NCI-H2029 treated with DMSO at 0.1 percent for 48 hours (cell line): ENCODE measurements at regions not wholly inside any gene's neighbourhood (a gene's known extent, or its start where the extent isn't known, plus 50 kb on each side); places are given as distances from the start of the nearest gene placed in this dataset.
A peak's percentile ranks its signal among the peaks of the same experiment; 100 is the strongest.

ENCODE experiments used
- DNase-seq: peaks from one replicate; lab custom pipeline; 2025; lab: John Stamatoyannopoulos, UW

DNA sequence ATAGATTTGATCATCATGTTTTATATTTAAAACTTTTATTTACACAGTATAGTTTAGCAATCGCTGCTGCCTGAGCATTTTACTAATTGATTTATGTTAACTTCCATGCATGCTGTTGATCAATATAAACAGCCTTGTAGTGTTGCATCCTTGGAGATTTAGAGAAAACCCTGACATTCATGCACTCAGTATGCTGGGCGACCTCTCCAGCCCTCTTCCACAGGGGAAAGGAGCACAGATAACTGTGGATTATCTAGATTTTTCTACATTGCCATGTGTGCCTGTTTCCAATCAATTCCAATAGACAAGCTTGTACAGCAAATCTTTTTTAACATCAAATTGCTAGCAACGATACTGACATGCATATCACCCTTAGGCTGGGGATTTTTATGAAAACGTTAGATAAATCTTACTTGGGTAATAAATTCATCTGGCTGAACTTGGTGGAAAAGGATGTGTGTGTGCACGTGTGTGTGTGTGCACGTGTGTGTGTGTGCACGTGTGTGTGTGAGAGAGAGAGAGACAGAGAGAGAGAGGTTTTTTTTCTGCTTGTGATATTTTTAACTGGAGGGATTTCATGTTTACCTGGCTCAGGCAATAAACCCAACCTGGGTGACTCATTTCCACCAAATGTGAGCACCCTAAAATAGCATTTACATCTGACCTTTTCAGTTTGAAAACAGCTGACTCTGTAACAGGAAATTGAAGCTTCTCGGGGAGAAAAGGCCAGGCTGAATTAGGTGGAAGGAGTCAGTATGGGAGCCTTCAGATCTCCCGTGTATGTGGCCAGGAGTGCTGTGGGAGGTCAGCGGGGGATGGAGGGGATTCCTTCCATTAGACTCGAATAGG is 339.8 kb downstream of the PRDM2 start:
- no peak for DNase-seq

DNA sequence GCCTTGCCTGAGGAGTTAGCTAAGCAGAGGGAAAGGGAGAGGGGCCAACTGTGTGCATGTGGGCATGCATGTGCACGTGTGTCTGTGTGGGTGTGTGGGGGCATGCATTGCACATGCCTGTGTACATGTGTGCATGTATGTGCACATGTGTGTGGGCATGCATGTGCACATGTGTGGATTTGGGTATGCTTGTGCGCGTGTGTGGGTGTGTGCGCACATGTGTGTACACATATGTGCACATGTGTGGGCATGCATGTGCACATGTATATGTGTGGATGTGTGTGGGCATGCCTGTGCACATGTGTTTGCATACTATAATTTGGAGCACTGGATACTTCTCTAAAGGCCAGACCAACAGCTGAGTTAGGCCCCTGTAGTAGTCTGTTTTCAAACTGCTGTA is 350.0 kb downstream of the PRDM2 start:
- DNase-seq = no peak

DNA sequence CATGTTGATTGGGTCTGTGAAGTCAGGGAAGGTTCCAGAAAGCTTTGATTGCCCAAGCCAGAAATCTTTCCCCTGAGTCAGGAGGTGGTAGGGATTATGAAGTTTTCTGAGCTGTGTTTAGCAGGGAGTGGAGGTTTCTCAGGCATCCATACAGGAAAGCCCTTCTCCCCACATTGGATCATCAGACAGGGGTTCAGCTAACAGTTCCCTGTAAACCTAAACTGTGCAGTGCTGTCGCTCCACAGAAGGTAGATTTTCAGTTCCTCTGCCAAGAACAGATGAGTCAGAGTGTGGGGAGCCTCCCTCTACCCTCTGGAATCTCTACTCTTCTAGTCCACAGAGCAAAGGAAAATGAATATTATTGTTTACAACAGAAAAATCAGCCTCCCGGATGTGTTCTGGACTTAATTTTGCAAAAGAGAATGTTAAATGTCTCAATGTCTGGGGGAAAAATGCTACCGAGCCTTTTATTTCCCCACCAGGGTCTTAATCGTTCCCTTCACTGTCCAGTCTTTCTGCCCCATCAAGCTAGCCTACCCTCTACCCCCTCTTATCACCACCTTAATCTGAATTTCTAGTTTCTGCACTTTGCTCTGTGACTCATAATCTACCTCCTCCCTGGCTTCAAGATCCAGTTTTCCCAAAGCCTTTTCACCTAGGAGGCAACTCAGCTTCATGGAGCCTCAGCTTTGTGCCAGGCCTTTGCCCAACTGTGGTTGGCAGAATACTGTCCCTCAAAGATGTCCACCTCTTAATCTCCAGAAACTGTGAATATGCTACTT is 355.6 kb downstream of the PRDM2 start:
- no peak for DNase-seq

DNA sequence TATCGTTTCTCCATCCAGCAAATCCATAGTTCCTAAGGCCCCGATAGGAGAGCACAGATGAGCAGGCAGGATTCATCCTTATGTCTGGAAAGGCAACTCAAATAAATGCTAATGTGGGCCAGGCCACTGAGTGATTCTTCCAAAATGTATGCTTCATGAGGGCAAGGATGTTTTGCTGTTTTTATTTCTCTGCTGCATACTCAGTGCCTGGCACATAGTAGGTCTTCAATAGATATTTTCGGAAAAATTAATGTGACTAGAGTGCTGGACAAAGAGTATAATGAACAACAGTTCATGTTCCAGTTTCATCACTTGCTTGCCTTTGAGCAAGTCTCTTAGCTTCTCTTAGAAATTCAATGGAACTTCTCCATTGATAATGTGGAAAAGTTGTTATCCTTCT is 357.7 kb downstream of the PRDM2 start:
- DNase-seq = no peak

DNA sequence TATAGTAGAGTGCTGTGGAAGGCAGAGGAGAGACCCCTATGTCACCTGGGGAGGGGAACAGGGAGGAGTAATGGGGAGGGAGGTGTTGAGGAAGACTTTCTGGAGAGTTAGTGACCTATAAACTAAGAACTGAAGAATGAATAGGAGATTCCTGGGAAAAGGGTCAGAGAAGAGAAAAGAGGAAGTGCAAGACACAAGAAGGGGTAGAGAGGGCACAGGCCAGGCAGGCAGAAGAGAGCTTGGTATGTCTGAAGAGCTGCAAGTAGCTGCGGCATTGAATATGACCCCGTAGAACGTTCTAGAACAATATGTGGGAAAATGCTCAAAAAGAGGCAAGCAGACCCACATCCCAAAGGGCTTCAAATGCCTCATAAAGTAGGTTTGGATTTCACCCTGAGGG is 361.2 kb downstream of the PRDM2 start:
- DNase-seq = no peak

DNA sequence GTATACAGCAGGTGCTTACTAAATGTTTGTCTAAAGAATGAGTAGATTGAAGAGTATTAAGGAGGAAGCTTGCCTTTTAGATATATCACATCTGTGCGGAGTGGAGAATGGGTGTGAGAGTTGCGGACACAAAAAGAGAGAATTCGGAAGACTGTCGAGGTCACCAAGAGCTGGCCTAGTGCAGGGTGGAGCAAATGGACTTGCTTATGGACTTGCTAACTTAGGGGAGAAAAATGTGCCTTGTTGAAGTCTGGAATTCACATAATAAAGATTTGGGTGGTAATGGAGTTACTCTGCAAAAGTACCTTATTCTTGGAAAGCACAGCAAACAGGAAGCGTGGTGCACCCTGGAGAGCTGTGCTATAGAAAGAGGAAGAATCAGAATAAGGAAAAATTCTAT is 361.7 kb downstream of the PRDM2 start:
- no peak for DNase-seq

DNA sequence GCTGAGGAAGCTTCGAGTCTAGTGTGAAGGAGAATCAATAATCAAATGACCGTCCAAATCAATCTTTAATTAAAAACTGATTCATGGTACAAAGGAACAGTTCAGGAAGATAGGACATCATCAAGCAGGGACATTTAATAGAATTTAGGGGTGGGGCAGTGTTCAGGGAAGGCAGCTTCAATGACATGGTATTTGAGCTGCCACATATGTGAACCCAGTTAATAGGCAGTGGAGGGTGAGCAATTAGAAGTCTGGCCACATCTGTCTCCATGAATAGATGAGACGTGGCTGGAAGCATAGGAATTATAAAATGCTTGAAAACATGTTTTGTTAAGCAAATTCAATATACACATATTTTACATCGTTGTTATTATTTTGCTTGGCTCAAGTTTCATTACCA is 362.7 kb downstream of the PRDM2 start:
- no peak for DNase-seq

DNA sequence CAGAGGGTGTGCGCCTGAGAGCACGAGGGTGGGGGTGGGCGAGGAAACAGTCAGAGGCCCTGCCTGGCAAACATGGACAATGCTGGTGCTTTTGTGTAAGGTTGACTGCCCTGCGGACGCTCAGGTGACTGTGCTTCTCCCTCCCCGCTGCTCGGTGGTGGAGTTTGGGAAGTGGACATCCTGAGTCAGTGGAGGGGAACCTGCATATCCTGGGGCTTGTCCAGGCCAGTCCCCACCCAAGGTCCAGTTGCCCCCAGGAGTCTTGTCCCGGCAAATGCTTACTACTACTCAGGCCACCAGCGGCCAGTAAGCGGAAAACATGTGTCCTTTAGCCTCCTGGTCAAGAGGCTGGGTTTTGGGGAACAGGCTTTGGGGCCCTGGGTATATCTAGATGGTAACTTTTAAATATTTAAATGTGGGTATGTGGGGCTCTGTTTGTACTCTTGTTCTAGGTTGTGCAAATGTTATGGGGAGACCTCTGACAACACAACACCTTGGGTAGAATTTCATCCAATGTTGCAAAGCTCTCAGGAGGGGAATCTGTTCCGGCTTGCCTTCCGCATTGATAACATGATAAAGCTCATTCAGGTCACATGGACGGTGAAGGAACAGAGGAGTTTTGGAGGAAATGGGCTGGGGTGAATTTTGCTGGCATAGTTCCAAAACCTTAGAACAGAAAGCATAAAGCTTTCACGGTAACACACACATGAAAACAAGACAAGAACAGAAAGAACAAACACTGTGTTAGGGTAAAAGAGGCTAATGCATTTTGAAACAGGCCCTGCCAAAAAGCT is 364.9 kb downstream of the PRDM2 start:
- no peak for DNase-seq

DNA sequence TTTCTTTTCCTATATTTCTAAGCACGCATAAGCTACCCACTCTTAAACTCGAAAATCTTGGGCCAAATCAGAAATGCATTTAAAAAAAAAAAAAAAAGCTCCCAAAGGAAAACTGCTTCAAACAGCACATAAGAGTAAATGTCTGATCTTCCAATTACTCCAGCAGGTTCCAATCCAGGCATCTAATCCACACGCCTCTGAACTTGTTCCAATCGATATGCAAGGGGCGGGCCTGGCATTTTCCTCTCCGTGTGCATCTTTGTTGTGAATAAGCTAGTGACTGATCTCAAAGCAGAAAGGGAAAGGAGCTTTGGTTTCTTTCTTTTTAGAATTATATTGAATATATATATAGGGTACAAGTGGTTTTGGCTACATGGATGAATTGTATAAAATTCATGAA is 365.5 kb downstream of the PRDM2 start:
- no peak for DNase-seq

DNA sequence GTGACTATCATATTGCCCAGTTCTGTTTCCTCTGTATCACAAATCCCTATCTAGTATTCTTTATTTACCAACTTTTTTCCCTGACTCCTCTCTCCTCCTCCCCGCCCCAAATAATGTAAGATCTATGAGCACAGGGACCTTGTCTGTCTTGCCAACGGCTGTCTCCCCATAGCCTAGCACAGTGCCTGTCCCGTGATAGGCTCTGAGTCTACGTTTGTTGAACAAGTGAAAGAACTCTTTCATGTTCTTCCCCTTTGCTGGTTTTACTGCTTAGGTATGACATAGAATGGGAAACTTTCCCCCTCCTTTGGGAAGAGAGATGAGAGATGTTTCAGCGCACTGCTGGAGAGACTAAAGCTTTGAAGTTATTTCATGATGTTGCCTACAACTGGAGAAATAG is 367.0 kb downstream of the PRDM2 start:
- no peak for DNase-seq

DNA sequence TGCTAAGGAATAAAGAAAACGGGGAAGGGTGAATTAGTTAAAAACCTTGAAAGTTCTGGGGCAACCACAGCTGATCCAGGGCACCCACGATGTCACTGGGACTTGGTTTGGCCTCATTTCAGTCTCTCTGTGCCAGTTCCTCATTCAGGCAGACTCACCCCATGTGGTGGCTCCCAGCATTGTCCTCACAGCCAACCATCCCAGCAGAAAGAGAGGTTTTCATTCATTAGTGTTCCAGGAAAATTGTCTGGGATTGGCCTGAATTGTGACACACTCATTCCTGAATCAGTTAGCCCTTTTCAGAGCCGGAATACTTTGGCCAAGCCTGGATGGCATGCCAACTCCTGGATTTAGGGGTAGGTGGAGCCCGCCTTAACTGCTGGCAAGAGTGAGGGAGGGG is 367.7 kb downstream of the PRDM2 start:
- no peak for DNase-seq

DNA sequence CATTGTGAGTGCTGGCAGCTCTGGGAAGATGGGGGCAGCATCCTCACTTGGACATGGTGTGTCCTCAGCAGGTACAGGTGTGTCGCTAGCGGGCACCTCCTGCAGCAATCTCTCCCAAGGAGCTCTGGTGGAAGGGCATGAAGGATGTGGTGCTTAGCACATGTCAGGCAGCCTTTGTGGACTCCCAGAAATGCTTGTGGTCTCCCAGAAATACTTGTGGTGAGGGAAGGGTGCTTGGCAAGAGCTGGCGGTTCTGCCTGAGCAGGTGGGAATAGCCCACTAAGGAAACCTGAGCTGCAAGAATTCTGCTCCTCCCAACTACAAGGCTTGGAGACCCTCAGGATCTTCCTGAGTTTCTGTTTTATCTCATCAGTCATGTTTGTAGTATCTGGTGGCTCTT is 371.6 kb downstream of the PRDM2 start:
- no peak for DNase-seq

DNA sequence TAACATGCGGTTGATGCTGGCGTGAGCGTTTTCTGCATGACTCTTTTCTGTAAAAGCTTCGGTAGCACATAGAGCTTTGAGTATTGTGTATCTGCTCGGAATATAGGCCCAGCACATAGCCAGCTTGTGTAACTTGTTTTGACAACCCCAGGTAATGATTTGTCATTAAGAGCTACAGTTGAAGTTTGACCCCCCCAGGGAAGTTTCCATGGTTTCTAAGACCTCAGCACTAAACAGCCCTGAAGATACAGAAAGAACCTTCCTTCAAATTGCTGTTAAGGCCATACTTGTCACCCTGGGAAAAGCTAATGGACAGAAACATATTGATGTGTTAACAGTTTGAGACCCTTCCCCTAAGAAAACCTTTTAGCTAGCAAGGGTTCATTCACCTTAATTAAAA is 380.7 kb downstream of the PRDM2 start:
- no peak for DNase-seq

DNA sequence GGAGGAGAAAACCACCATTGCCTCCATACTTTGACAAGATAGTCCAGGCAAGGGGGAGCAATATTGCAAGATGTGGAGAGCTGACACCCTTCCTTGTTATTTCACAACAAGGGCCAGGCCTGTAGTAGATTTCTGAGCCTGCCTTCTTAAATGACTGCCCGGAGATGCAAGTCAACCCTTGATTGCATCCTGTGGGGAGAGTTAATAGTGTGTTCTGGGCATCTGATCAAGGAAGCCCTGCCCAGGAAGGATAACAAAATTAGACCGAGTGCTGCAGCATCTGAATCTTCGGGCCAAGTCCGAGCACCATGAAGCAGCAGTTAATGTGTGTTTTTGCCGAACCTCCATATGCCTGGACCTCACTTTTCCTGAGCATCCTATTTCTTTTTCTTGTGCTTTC is 382.3 kb downstream of the PRDM2 start:
- DNase-seq = no peak

DNA sequence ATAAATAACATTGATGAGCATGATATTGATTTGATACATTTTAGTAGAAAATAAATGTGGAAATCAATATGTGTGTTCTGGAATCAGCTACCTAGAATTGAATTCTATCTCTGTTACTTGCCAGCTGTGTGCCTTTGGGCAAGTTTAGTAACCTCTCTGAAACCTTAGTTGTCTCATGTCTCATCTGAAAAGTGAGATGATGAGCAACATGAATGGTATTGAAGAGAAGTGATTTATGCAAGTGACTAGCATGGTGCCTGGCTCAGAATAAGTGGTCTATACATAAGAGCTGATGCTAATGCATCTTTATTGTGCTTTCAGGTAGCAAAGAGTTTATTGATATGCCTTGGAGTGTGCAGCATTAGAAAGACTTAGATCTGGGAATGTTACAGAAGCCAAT is 383.3 kb downstream of the PRDM2 start:
- no peak for DNase-seq

DNA sequence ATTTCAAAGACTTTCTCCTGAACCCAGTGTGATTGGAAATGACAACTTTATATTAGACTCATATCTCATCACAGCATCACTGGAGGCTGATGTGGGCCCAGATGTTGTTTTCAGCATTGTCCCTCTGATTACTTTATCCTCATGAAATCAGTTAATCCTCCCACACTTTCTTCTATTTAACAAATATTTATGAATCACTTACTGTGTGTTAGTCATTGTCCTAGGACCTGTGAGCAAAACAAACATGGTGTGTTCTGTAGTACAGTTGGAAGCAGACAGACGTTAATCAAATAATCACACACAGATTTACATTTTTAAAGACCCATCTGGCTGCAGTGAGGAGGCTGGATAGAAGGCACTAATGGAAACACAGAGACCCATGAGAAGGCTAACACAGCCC is 383.7 kb downstream of the PRDM2 start:
- DNase-seq = no peak

DNA sequence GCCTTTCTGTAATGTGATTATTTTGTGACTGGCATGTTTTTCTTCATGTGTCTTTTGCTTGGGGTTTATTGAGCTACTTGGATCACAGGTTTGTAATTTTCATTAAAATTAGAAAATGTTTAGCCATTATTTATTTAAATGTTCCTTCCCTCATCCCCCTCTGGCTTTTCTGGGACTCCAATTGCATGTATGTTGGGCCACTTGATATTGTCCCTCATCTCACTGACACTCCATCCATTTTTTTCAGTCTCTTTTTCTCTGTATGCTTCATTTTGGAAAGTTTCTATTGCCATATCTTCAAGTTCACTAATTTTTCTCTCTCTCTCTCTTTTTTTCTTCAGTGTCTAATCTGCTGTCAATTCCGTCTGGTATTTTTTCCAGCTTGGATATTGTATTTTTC is 390.1 kb downstream of the PRDM2 start:
- no peak for DNase-seq

DNA sequence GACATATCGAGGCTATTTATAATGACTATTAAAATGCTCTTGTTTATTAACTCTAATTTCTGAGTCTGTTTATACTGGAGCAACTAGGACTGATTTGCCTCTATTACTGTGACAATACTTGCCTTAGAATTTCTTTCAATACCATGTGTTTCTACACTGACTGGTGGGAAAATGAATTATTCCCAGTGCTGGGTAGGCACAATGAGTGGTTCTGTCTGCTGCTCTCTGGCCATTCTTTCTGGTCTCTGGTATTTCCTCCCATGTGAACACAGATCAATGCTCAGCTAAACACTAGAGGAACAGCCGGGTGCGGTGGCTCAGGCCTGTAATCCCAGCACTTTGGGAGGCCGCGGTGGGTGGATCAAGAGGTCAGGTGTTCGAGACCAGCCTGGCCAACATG is 390.5 kb downstream of the PRDM2 start:
- no peak for DNase-seq

DNA sequence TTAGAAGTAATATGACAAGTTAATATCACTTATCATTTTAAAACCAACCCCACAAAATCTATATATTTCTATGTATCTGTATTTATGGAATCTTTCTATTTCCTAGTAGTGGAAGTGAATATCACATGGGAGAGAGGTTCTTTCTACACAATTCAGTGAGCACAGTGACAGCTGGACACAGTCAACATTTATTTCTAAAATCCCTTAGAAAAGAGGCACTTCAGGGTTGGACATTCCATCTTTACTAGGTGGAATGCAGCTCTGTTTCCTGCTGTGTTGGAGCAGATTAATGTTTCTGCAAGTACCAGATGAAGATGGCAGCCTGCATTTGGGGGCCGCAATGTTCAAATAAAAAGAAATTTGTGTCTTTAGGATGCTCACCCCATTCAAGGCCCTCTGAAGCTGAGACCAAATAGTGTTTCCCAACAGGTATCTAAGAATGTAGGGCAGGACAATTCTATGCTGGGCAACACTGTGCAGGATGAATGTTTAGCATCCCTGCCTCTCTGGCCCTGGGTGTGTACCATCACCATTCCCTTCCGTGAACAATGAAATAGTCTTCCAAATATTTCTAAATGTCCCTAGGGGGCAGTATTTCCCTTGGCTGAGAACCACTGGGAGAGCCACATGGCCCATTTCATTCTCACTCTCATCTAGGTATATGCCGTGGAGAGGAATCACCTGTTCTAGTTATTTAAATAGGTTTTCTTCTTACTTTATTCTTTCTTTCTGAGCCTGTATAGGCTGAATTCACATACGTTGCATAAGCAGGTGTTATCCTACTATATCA is 394.8 kb downstream of the PRDM2 start:
- DNase-seq = peak; percentile 30

DNA sequence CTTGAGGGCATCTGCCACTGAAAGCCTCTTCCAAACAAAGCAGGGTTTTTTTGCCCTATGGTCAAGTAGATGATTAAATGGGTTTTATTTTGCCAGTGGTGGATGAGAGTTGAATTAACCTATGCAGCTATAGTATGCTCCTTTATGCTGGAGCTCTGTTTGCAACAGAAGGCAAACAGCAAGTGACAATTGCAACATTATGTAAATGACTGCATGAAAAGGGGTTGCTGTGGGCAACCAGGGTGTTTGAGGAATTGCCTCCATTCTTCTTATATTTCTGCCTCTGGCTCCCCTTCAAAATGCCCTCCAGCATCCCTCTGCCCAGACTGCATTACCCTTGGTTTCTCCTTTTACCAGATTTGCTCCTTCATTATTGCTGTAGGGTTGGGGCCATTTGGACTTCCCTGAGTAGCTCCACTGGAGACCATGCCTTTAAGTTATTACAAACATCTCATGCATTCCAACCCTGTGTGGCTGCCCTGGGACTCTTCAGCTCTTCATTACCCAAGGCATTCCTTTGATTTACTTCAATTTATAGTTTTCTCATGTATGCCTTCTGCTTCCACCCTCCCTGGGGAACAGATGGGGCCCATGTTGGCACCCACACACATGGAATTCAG is 398.4 kb downstream of the PRDM2 start:
- no peak for DNase-seq

DNA sequence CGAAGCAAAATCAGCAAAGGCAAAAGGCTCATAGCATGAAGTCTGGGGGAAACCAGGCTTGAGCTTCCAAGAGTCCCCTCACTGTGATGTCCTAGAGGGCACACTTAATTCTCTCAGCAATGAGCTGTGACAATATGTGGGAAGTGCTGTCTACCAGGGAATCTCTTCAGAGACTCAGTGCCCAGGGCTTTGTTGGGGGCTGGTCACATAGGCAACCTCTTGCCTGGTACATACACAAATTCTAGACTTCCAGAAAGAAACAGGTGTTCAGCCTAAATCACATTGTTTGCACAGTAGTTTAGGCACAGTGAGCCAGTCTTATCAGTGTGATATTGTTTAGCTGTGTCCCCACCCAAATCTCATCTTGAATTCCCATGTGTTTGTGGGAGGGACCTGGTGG is 400.5 kb downstream of the PRDM2 start:
- no peak for DNase-seq

DNA sequence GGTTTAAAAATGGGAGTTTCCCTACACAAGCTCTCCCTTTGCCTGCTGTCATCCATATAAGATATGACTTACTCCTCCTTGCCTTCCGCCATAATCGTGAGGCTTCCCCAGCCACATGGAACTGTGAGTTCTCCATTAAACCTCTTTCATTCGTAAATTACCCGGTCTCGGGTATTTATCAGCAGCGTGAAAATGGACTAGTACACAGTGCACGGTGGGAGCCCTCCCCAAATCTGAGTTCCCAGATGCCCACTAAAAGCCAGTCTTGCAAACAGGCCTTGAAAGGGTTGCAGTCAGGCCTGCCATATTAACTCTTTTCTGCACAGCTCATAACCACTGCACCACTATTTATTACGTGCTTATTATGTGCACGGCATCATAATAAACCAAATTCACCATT is 400.9 kb downstream of the PRDM2 start:
- no peak for DNase-seq
